ENCODE measurements at regions not wholly inside any gene's neighbourhood (a gene's known extent, or its start where the extent isn't known, plus 50 kb on each side); places are given as distances from the start of the nearest gene placed in this dataset.

- DNase-seq, result no peak
- Histone ChIP-seq H3K36me3 (ENCODE audit: low read depth, missing control alignments) (no peaks in the 10 kb centered on the region), H3K9me3 (no peaks in the 10 kb centered on the region), H3K4me1 (no peaks in the 10 kb centered on the region), H3K27me3 (no peaks in the 10 kb centered on the region), H3K4me3 (no peak overlapping the region), H3K27ac (no peak overlapping the region)
- intact Hi-C loops (cut with DNase I; ENCODE audit: low total_unique reads), result no loop called here
- 62 to 87% methylated on average over 2 of the region's 2 CpGs for WGBS, 2 donors
- TF ChIP-seq CTCF (IDR thresholded peaks at IDR 0.05) (no peak), POLR2A (IDR thresholded peaks at IDR 0.05) (no peak)
Measured at GRCh38 chr5:40309851-40310250, 369.9 kb upstream of the PTGER4 start.

DNA sequence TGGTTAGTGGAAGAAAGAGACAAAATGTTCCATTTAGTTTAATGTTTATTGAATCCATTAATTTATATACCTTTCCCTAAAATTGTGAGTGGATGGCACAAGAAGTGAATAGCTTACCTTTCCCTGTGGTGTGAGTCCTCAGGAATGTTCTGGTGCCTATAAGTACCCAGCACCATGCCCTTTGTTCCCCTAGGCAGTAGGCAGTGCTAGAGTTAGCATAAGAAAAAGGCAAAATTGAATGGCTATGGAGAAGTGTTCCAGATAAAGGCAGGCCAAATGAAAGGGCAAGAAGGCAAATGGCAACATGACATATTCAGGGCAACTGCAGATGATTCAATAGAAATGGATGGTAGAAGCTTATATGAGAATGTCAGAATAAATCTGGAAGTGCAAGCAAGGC, 370.8 kb upstream of the PTGER4 start:
- Histone ChIP-seq H3K36me3 (ENCODE audit: low read depth, missing control alignments) (no peaks in the 10 kb centered on the region), H3K9me3 (no peaks in the 10 kb centered on the region), H3K4me1 (no peaks in the 10 kb centered on the region), H3K4me3 (no peak overlapping the region), H3K27me3 (no peaks in the 10 kb centered on the region), H3K27ac (no peak overlapping the region)
- intact Hi-C loops (cut with DNase I; ENCODE audit: low total_unique reads), result no loop called here
- no peak for DNase-seq
- TF ChIP-seq POLR2A (IDR thresholded peaks at IDR 0.05) (no peak), CTCF (IDR thresholded peaks at IDR 0.05) (no peak)

DNA sequence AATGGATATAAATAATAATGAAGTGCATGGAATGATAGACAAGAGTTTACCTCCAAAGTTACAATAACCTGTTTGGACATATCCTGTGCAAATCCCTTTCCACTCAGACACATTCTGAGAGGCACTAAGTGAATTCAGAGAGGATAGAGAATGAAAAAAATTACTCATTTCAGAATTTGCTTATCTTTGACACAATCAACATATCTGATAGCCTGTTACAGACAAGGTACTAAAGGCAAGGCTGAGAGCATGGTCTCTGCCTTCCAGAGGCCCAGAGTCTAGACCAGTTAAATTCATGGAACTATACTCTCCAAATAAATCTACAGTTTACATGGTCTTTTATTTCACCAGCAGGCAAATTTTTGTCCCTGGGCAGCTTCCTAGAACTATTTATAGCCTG, 371.8 kb upstream of the PTGER4 start:
- Histone ChIP-seq H3K4me1 (no peaks in the 10 kb centered on the region), H3K36me3 (ENCODE audit: low read depth, missing control alignments) (no peaks in the 10 kb centered on the region), H3K27me3 (no peaks in the 10 kb centered on the region), H3K4me3 (no peak overlapping the region), H3K9me3 (no peaks in the 10 kb centered on the region), H3K27ac (no peak overlapping the region)
- DNase-seq, result no peak
- TF ChIP-seq CTCF (IDR thresholded peaks at IDR 0.05) (no peak), POLR2A (IDR thresholded peaks at IDR 0.05) (no peak)
- intact Hi-C loops (cut with DNase I; ENCODE audit: low total_unique reads), result no loop called here

DNA sequence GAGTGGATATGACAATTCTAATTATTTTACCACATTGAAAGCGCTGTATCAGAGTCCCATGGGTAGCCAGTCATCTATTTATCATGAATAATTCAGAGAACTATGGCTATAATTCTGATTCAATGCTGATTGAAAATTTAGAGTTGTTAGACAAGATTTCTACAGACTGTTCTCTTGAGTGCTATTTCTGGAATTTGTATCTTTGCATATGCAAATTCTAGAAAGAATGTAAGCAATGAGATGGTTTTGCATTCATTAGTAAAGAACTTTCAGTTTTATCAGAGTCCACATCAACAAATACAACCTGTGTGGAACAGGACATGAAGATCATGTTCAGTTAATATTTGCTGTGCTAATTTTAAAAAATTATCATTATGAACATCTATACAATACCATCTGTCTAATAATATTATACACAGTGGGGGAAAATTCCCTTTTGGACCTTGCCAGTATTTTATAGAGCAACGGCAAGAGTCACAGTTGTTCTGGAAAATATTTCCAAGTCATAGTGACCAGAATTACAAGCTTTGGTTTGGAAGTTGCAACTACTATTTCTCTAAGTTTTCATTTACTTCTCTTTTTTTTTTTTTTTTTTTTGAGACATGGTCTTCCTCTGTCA, 372.7 kb upstream of the PTGER4 start:
- H3K36me3 ChIP-seq (ENCODE audit: low read depth, missing control alignments), result no peaks in the 10 kb centered on the region
- H3K9me3 ChIP-seq, result no peaks in the 10 kb centered on the region
- H3K27ac ChIP-seq, result no peak overlapping the region
- no peaks in the 10 kb centered on the region for H3K4me1 ChIP-seq
- no peaks in the 10 kb centered on the region for H3K27me3 ChIP-seq
- H3K4me3 ChIP-seq, result no peak overlapping the region
- 83 to 86% methylated on average over 2 of the region's 2 CpGs for WGBS, 2 donors
- TF ChIP-seq CTCF (IDR thresholded peaks at IDR 0.05), result no peak
- no peak for TF ChIP-seq POLR2A (IDR thresholded peaks at IDR 0.05)
- DNase-seq, result no peak
- intact Hi-C loops (cut with DNase I; ENCODE audit: low total_unique reads), result no loop called here

DNA sequence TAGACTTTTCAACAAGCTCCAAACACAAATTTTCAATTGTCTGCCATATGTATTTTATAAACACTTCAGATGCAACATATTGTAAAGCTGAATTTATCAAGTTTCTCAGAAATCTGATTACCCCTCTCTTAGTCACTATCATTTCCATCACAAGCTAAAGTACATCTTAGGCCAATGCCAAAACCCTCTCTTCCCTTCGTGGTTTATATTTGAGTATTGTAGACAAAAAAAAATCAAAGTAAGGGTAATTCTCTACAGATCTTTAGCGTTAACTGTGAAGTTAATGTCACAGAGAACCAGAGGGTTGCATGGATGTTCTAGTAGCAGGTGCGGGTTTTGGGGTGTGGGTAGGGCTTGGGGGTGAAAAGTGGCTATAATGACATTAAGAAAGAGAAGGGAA, 387.7 kb upstream of the PTGER4 start:
- H3K27me3 ChIP-seq, result no peaks in the 10 kb centered on the region
- no peaks in the 10 kb centered on the region for H3K4me1 ChIP-seq
- intact Hi-C loops (cut with DNase I; ENCODE audit: low total_unique reads), result no loop called here
- no peak overlapping the region for H3K4me3 ChIP-seq
- H3K27ac ChIP-seq, result no peak overlapping the region
- no peak for TF ChIP-seq POLR2A (IDR thresholded peaks at IDR 0.05)
- no peak for TF ChIP-seq CTCF (IDR thresholded peaks at IDR 0.05)
- WGBS, 2 donors, result 91 to 92% methylated on average over 3 of the region's 3 CpGs
- no peaks in the 10 kb centered on the region for H3K9me3 ChIP-seq
- no peaks in the 10 kb centered on the region for H3K36me3 ChIP-seq (ENCODE audit: low read depth, missing control alignments)
- no peak for DNase-seq

Measured in testis (tissue), 2 donors.